NCI-H82 (cell line): ENCODE measurements at regions not wholly inside any gene's neighbourhood (a gene's known extent, or its start where the extent isn't known, plus 50 kb on each side); places are given as distances from the start of the nearest gene placed in this dataset.

Experiments used
- DNase-seq: peaks from one replicate; lab custom pipeline; 2025; lab: John Stamatoyannopoulos, UW

- DNase-seq = no peak
Observed at GRCh38 chr18:44136326-44136725, 544.4 kb upstream of the SETBP1 start.

- no peak for DNase-seq
Observed at GRCh38 chr18:44143072-44143471, 537.6 kb upstream of the SETBP1 start.

- DNase-seq = no peak
Observed at GRCh38 chr18:44149706-44150105, 531.0 kb upstream of the SETBP1 start.

- no peak for DNase-seq
Observed at GRCh38 chr18:44153981-44154380, 526.7 kb upstream of the SETBP1 start.

GRCh38 chr18:44156126-44156525, 524.6 kb upstream of the SETBP1 start:
- DNase-seq = no peak

GRCh38 chr18:44156776-44157335, 523.8 kb upstream of the SETBP1 start:
- no peak for DNase-seq

GRCh38 chr18:44170208-44170880, 510.3 kb upstream of the SETBP1 start:
- no peak for DNase-seq

- no peak for DNase-seq
Observed at GRCh38 chr18:44171301-44171700, 509.4 kb upstream of the SETBP1 start.

GRCh38 chr18:44175891-44176290, 504.8 kb upstream of the SETBP1 start:
- no peak for DNase-seq

GRCh38 chr18:44178476-44178875, 502.2 kb upstream of the SETBP1 start:
- DNase-seq = no peak

- DNase-seq = no peak
Observed at GRCh38 chr18:44179693-44180092, 501.0 kb upstream of the SETBP1 start.

GRCh38 chr18:44180683-44181082, 500.0 kb upstream of the SETBP1 start:
- no peak for DNase-seq

GRCh38 chr18:44181951-44182747, 498.5 kb upstream of the SETBP1 start:
- DNase-seq = no peak

- DNase-seq = no peak
Observed at GRCh38 chr18:44186001-44186400, 494.7 kb upstream of the SETBP1 start.

GRCh38 chr18:44187090-44187489, 493.6 kb upstream of the SETBP1 start:
- DNase-seq = no peak

- DNase-seq = no peak
Observed at GRCh38 chr18:44195394-44196140, 485.1 kb upstream of the SETBP1 start.

- no peak for DNase-seq
Observed at GRCh38 chr18:44197832-44198611, 482.7 kb upstream of the SETBP1 start.

GRCh38 chr18:44198612-44199284, 481.9 kb upstream of the SETBP1 start:
- no peak for DNase-seq

GRCh38 chr18:44213293-44213692, 467.4 kb upstream of the SETBP1 start:
- no peak for DNase-seq

- DNase-seq = no peak
Observed at GRCh38 chr18:44214396-44214795, 466.3 kb upstream of the SETBP1 start.

GRCh38 chr18:44216169-44216568, 464.5 kb upstream of the SETBP1 start:
- no peak for DNase-seq
